ENCODE measurements at regions not wholly inside any gene's neighbourhood (a gene's known extent, or its start where the extent isn't known, plus 50 kb on each side); places are given as distances from the start of the nearest gene placed in this dataset.

DNA sequence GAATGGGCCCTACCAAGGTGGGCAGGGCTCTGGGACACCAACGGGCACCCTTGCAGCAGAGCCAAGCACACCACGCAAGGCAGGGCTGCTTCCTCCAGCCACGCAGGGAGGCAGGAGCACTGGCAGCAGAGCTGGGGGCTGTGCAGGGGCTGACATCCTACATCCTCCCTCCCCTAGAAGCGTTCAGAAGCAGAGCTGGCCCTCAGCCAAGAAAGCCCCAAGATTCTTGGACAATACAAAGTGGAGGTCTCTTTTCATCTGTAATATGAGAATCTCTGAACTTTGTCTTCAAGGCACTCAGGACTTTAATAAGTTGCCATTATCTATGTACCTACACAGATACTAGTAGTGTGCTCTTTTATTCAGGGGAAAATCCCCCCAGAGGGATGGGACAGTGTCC lies 128.1 kb upstream of the AGAP1 start:
- in situ Hi-C loops (cut with MboI; ENCODE audit: low pct_unique_long_range_greater_than_20kb, low sequenced_read_pairs) = no loop called here
- no peak for DNase-seq

DNA sequence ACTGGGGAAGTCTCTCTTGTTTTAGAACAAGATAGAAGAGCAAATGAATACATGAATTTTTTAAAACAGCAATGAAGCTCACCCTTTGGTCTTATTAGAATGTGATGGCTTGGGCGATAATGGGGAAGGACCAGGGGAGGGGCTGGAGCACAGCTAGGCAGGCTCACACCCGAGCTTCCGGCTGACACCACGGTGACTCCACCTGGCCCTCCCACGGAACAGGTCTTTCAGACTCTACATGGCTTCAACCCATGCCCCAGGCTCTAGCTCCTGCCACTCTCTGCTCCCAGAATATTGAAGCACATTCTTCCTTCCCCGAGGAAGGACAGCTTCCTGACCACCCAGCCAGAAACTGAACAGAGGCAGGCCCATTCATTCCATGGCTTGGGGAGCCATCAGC lies 127.5 kb upstream of the AGAP1 start:
- no peak for DNase-seq
- in situ Hi-C loops (cut with MboI; ENCODE audit: low pct_unique_long_range_greater_than_20kb, low sequenced_read_pairs) = no loop called here

GRCh38 chr2:235366807-235367206 lies 127.0 kb upstream of the AGAP1 start:
- in situ Hi-C loops (cut with MboI; ENCODE audit: low pct_unique_long_range_greater_than_20kb, low sequenced_read_pairs) = no loop called here
- DNase-seq = no peak

DNA sequence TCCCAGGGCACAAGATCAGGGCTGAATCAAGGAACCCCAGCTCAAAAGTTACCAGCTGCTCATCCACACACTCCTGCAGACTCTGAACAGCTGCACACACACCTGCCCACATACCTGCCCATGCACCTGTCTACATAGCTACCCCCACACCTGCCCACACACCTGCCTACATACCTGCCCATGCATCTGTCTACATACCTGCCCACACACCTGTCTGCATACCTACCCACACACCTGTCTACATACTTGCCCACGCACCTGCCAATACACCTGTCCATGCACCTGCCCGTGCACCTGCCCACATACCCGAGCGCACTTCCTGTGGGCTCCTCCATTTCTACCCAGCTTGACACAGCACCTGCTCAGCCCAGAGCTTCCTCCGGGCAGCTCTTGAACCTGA lies 122.8 kb upstream of the AGAP1 start:
- no peak for DNase-seq
- in situ Hi-C loops (cut with MboI; ENCODE audit: low pct_unique_long_range_greater_than_20kb, low sequenced_read_pairs) = no loop called here

- in situ Hi-C loops (cut with MboI; ENCODE audit: low pct_unique_long_range_greater_than_20kb, low sequenced_read_pairs) = no loop called here
- DNase-seq = no peak
Measured at GRCh38 chr2:235373171-235373570, 120.7 kb upstream of the AGAP1 start.

- no peak for DNase-seq
- in situ Hi-C loops (cut with MboI; ENCODE audit: low pct_unique_long_range_greater_than_20kb, low sequenced_read_pairs) = no loop called here
Measured at GRCh38 chr2:235377176-235377575, 116.7 kb upstream of the AGAP1 start.

GRCh38 chr2:235378246-235378645 lies 115.6 kb upstream of the AGAP1 start:
- in situ Hi-C loops (cut with MboI; ENCODE audit: low pct_unique_long_range_greater_than_20kb, low sequenced_read_pairs) = no loop called here
- no peak for DNase-seq

DNA sequence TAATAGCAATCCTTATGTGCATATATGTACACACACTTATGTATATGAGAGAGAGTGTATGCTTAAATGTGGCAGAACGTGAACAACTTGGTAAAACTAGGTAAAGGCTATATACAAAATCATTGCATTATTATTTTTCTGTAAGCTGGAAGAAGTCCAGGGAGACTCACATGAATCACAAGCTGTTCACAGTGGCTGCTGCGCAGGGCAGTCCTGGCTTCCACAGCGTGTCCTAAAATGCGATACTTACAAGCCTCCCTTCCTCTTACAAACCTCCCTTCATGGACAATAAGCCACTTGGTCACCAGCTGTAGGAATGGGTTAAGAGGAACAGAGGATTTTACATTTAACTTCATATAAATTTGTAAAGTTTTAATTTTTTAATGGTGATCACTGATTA lies 114.9 kb upstream of the AGAP1 start:
- in situ Hi-C loops (cut with MboI; ENCODE audit: low pct_unique_long_range_greater_than_20kb, low sequenced_read_pairs) = no loop called here
- no peak for DNase-seq

GRCh38 chr2:235381261-235381912 lies 112.5 kb upstream of the AGAP1 start:
- no peak for DNase-seq
- in situ Hi-C loops (cut with MboI; ENCODE audit: low pct_unique_long_range_greater_than_20kb, low sequenced_read_pairs) = no loop called here

DNA sequence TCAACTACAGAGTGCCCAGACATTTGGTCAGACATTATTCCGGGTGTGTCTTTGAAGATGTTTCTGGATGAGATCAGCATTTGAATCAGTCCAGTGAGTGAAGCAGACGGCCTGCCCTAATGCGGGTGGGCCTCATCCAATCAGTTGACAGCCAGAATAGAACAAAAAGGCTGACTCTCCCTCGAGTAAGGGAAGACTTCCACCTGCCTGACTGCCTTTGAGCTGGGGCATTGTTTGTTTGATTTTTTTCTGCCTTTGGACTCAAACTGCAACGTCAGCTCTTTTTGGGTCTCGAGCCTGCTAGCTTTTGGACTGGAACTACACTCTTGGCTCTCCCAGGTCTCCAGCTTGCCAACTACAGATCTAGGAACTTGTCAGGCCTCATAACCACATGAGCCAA lies 111.7 kb upstream of the AGAP1 start:
- in situ Hi-C loops (cut with MboI; ENCODE audit: low pct_unique_long_range_greater_than_20kb, low sequenced_read_pairs) = no loop called here
- DNase-seq = no peak

DNA sequence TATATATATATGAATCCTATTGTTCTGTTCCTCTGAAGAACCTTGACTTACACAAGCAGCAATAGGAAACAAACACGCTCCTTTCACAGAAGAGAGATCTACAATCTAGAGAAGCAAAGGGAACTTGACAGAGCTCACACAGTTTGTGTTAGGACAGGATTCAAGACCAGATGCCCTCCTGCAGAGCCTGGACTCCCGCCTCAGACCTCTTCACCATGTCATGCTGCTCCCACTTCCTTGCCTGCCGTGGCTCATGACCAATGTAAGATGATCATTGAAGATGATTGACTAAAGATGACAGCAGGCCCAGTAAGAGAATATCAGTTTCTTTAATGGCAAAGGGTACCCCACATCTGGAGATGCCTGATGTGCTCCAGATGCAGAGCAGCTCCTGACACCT lies 111.2 kb upstream of the AGAP1 start:
- in situ Hi-C loops (cut with MboI; ENCODE audit: low pct_unique_long_range_greater_than_20kb, low sequenced_read_pairs) = no loop called here
- no peak for DNase-seq

- DNase-seq = no peak
- in situ Hi-C loops (cut with MboI; ENCODE audit: low pct_unique_long_range_greater_than_20kb, low sequenced_read_pairs) = no loop called here
Measured at GRCh38 chr2:235383272-235383843, 110.5 kb upstream of the AGAP1 start.

- no peak for DNase-seq
- in situ Hi-C loops (cut with MboI; ENCODE audit: low pct_unique_long_range_greater_than_20kb, low sequenced_read_pairs) = no loop called here
Measured at GRCh38 chr2:235384624-235385023, 109.2 kb upstream of the AGAP1 start.

GRCh38 chr2:235389626-235390025 lies 104.2 kb upstream of the AGAP1 start:
- in situ Hi-C loops (cut with MboI; ENCODE audit: low pct_unique_long_range_greater_than_20kb, low sequenced_read_pairs) = no loop called here
- DNase-seq = no peak

GRCh38 chr2:235390108-235390815 lies 103.6 kb upstream of the AGAP1 start:
- DNase-seq = peak; percentile 89
- in situ Hi-C loops (cut with MboI; ENCODE audit: low pct_unique_long_range_greater_than_20kb, low sequenced_read_pairs) = no loop called here

GRCh38 chr2:235390816-235391194 lies 103.0 kb upstream of the AGAP1 start:
- no peak for DNase-seq
- in situ Hi-C loops (cut with MboI; ENCODE audit: low pct_unique_long_range_greater_than_20kb, low sequenced_read_pairs) = no loop called here

GRCh38 chr2:235391921-235392615 lies 101.8 kb upstream of the AGAP1 start:
- in situ Hi-C loops (cut with MboI; ENCODE audit: low pct_unique_long_range_greater_than_20kb, low sequenced_read_pairs) = no loop called here
- DNase-seq = no peak

- in situ Hi-C loops (cut with MboI; ENCODE audit: low pct_unique_long_range_greater_than_20kb, low sequenced_read_pairs) = no loop called here
- DNase-seq = no peak
Measured at GRCh38 chr2:235394278-235394828, 99.5 kb upstream of the AGAP1 start.

GRCh38 chr2:235396071-235396846 lies 97.6 kb upstream of the AGAP1 start:
- in situ Hi-C loops (cut with MboI; ENCODE audit: low pct_unique_long_range_greater_than_20kb, low sequenced_read_pairs) = no loop called here
- DNase-seq = no peak

All from KBM-7 (cell line).